Prostate gland (tissue), 2 donors: ENCODE measurements at regions not wholly inside any gene's neighbourhood (a gene's known extent, or its start where the extent isn't known, plus 50 kb on each side); places are given as distances from the start of the nearest gene placed in this dataset.

ENCODE experiments used
- DNase-seq: peaks from one replicate; pipeline ENCODE4 v3.0.0-alpha.2; 2019; ENCODE audit warnings: low spot score
- H3K27ac ChIP-seq, 2 donors: fragments of 200-600 bp; sonication (generic); 2 replicates each; pipeline ENCODE4 v1.5.1; 2017 to 2019
- H3K27me3 ChIP-seq: fragments of 200-600 bp; sonication (generic); replicated peaks from 2 replicates; pipeline ENCODE4 v1.5.1; 2019; ENCODE audit not compliant: insufficient read depth
- H3K36me3 ChIP-seq, 2 donors: fragments of 200-600 bp; sonication (generic); 1 replicate in 1 of 2; 2 replicates in 1 of 2; pipeline versions ENCODE4 v1.5.1 to v1.8.1; 2017 to 2019
- H3K4me1 ChIP-seq: fragments of 200-600 bp; sonication (generic); replicated peaks from 2 replicates; pipeline ENCODE4 v1.5.1; 2019
- H3K4me3 ChIP-seq, 2 donors: fragments of 200-600 bp; sonication (generic); 2 replicates each; pipeline ENCODE4 v1.5.1; 2017 to 2019
- H3K9me3 ChIP-seq: fragments of 200-600 bp; sonication (generic); 2 replicates; pipeline ENCODE4 v1.5.1; 2017
- POLR2A ChIP-seq: fragments of 450-650 bp; IDR thresholded peaks from one replicate; pipeline ENCODE4 v1.6.1; 2016; ENCODE audit warnings: antibody characterized with exemption, mild to moderate bottlenecking
- POLR2AphosphoS5 ChIP-seq: sonication (generic); formaldehyde crosslinking; IDR thresholded peaks from one replicate; pipeline ENCODE4 v1.6.1; 2017; ENCODE audit warnings: antibody characterized with exemption
- WGBS: methylation state at CpG from one replicate; pipeline ENCODE4 v1.1.5; 2018; 5-methylcytosine and 5-hydroxymethylcytosine counted together
- intact Hi-C: fragments of 100-400 bp; cut with DNase I; formaldehyde crosslinking; loops from one replicate; pipeline ENCODE4 v1.14.2; 2022
- TF ChIP-seq, protein P1 (sequence below), 4 experiments: fragments of 200-600 bp in 2 of 4; fragments of 450-650 bp in 2 of 4; sonication (generic) in 2 of 4; IDR thresholded peaks; 1 replicate in 3 of 4; 2 replicates in 1 of 4; pipeline ENCODE4 v1.5.1; 2016 to 2019; ENCODE audit warnings: antibody characterized with exemption in 4 of 4, mild to moderate bottlenecking in 2 of 4, moderate library complexity in 2 of 4

- no peaks in the 10 kb centered on the region for H3K36me3 ChIP-seq
- H3K9me3 ChIP-seq = no peaks in the 10 kb centered on the region
- DNase-seq = no peak
- no peak overlapping the region for H3K4me3 ChIP-seq
- intact Hi-C loops = no loop called here
- no peak for TF ChIP-seq POLR2AphosphoS5
- TF ChIP-seq, protein P1, sequence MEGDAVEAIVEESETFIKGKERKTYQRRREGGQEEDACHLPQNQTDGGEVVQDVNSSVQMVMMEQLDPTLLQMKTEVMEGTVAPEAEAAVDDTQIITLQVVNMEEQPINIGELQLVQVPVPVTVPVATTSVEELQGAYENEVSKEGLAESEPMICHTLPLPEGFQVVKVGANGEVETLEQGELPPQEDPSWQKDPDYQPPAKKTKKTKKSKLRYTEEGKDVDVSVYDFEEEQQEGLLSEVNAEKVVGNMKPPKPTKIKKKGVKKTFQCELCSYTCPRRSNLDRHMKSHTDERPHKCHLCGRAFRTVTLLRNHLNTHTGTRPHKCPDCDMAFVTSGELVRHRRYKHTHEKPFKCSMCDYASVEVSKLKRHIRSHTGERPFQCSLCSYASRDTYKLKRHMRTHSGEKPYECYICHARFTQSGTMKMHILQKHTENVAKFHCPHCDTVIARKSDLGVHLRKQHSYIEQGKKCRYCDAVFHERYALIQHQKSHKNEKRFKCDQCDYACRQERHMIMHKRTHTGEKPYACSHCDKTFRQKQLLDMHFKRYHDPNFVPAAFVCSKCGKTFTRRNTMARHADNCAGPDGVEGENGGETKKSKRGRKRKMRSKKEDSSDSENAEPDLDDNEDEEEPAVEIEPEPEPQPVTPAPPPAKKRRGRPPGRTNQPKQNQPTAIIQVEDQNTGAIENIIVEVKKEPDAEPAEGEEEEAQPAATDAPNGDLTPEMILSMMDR (IDR thresholded peaks at IDR 0.05) = no peak
- no peak overlapping the region for H3K27ac ChIP-seq
- 94% methylated on average over 12 of the region's 12 CpGs for WGBS
- no peaks in the 10 kb centered on the region for H3K4me1 ChIP-seq
- no peaks in the 10 kb centered on the region for H3K27me3 ChIP-seq
Observed at GRCh38 chr22:48367731-48368130, 1459.9 kb downstream of the BRD1 start.

GRCh38 chr22:48366591-48366990 lies 1461.1 kb downstream of the BRD1 start:
- no peak for TF ChIP-seq POLR2A
- DNase-seq = no peak

GRCh38 chr22:48366056-48366455 lies 1461.6 kb downstream of the BRD1 start:
- 79% methylated on average over 8 of the region's 8 CpGs for WGBS
- H3K27me3 ChIP-seq = no peaks in the 10 kb centered on the region
- intact Hi-C loops = no loop called here
- H3K27ac ChIP-seq = no peak overlapping the region
- H3K9me3 ChIP-seq = no peaks in the 10 kb centered on the region
- no peaks in the 10 kb centered on the region for H3K4me1 ChIP-seq
- no peak for TF ChIP-seq POLR2A
- TF ChIP-seq POLR2AphosphoS5 = no peak
- TF ChIP-seq, protein P1 (IDR thresholded peaks at IDR 0.05) = no peak
- H3K4me3 ChIP-seq = no peak overlapping the region
- DNase-seq = no peak
- no peaks in the 10 kb centered on the region for H3K36me3 ChIP-seq

More at GRCh38 chr22:48366591-48366990, 1461.1 kb downstream of the BRD1 start:
- Histone ChIP-seq H3K4me1 (no peaks in the 10 kb centered on the region), H3K4me3 (no peak overlapping the region), H3K27me3 (no peaks in the 10 kb centered on the region), H3K9me3 (no peaks in the 10 kb centered on the region), H3K36me3 (no peaks in the 10 kb centered on the region), H3K27ac (no peak overlapping the region)
- intact Hi-C loops = no loop called here
- 84% methylated on average over 9 of the region's 9 CpGs for WGBS

- H3K36me3 ChIP-seq = no peaks in the 10 kb centered on the region
- WGBS = 83% methylated on average over 4 of the region's 4 CpGs
- intact Hi-C loops = no loop called here
- TF ChIP-seq, protein P1 (IDR thresholded peaks at IDR 0.05) = no peak
- no peak for TF ChIP-seq POLR2A
- TF ChIP-seq POLR2AphosphoS5 = no peak
- H3K9me3 ChIP-seq = no peaks in the 10 kb centered on the region
- no peak overlapping the region for H3K4me3 ChIP-seq
- no peak overlapping the region for H3K27ac ChIP-seq
- no peaks in the 10 kb centered on the region for H3K27me3 ChIP-seq
- no peaks in the 10 kb centered on the region for H3K4me1 ChIP-seq
- DNase-seq = no peak
Observed at GRCh38 chr22:48365386-48365785, 1462.3 kb downstream of the BRD1 start.

- 72% methylated on average over 15 of the region's 15 CpGs for WGBS
- no peaks in the 10 kb centered on the region for H3K9me3 ChIP-seq
- no peaks in the 10 kb centered on the region for H3K4me1 ChIP-seq
- H3K4me3 ChIP-seq = no peak overlapping the region
- no peak for DNase-seq
- no peak overlapping the region for H3K27ac ChIP-seq
- intact Hi-C loops = no loop called here
- TF ChIP-seq POLR2A = no peak
- H3K27me3 ChIP-seq = no peaks in the 10 kb centered on the region
- no peaks in the 10 kb centered on the region for H3K36me3 ChIP-seq
Observed at GRCh38 chr22:48362721-48363404, 1464.8 kb downstream of the BRD1 start.

DNA sequence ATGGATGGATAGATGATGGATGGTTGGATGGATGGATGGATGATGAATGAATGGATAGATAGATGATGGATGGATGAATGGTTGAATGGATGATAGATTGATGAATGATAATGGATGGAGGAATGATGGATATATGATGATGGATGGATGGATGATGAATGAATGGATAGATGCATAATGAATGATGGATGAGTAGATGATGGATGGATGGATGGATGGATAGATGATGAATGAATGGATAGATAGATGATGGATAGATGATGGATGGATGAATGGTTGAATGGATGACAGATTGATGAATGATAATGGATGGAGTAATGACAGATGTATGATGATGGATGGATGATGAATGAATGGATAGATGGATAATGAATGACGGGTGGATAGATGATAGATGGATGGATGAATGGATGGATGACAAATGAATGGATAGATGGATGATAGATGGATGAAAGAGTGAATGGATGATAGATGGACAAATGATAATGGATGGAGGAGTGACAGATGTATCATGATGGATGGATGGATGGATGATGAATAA lies 1466.5 kb downstream of the BRD1 start:
- TF ChIP-seq POLR2A (no peak), POLR2AphosphoS5 (no peak)
- TF ChIP-seq, protein P1 (IDR thresholded peaks at IDR 0.05) = no peak
- no peak for DNase-seq
- Histone ChIP-seq H3K9me3 (no peaks in the 10 kb centered on the region), H3K4me3 (no peak overlapping the region), H3K36me3 (no peaks in the 10 kb centered on the region), H3K27me3 (no peaks in the 10 kb centered on the region), H3K4me1 (no peaks in the 10 kb centered on the region), H3K27ac (no peak overlapping the region)
- intact Hi-C loops = no loop called here
- 92% methylated on average over 1 of the region's 1 CpG for WGBS
